H9 (cell line): ENCODE measurements at regions not wholly inside any gene's neighbourhood (a gene's known extent, or its start where the extent isn't known, plus 50 kb on each side); places are given as distances from the start of the nearest gene placed in this dataset.

ENCODE experiments used
- DNase-seq: peaks from one replicate; pipeline ENCODE4 v3.0.0-alpha.2; 2017
- H2AFZ ChIP-seq: one replicate; pipeline ENCODE4 v1.6.1; 2013; ENCODE audit warnings: mild to moderate bottlenecking, low read length, control low read depth, moderate library complexity
- H2AK5ac ChIP-seq: 2 replicates; pipeline ENCODE4 v1.6.1; 2013; ENCODE audit warnings: low read length, control low read depth, mixed read lengths; ENCODE audit not compliant: insufficient read length
- H2BK120ac ChIP-seq: one replicate; pipeline ENCODE4 v1.6.1; 2013; ENCODE audit warnings: low read depth, mild to moderate bottlenecking, low read length, control low read depth, inconsistent platforms; ENCODE audit not compliant: poor library complexity, severe bottlenecking
- H2BK12ac ChIP-seq: 2 replicates; pipeline ENCODE4 v1.6.1; 2013; ENCODE audit warnings: low read length, control low read depth, mixed read lengths, low read depth; ENCODE audit not compliant: insufficient read length
- H2BK15ac ChIP-seq: 2 replicates; pipeline ENCODE4 v1.6.1; 2013; ENCODE audit warnings: low read depth, low read length, control low read depth
- H2BK20ac ChIP-seq: one replicate; pipeline ENCODE4 v1.6.1; 2013; ENCODE audit warnings: low read depth, mild to moderate bottlenecking, low read length, control low read depth, inconsistent platforms; ENCODE audit not compliant: poor library complexity, severe bottlenecking
- H2BK5ac ChIP-seq: 2 replicates; pipeline ENCODE4 v1.6.1; 2013; ENCODE audit warnings: low read length, control low read depth, mixed read lengths; ENCODE audit not compliant: insufficient read length
- H3K14ac ChIP-seq: 2 replicates; pipeline ENCODE4 v1.6.1; 2013; ENCODE audit warnings: low read length, control low read depth; ENCODE audit not compliant: insufficient read depth
- H3K18ac ChIP-seq: 2 replicates; pipeline ENCODE4 v1.6.1; 2013; ENCODE audit warnings: low read depth, mild to moderate bottlenecking, mixed read lengths, low read length, control low read depth; ENCODE audit not compliant: insufficient read length
- H3K23ac ChIP-seq: 2 replicates; pipeline ENCODE4 v1.6.1; 2013; ENCODE audit warnings: low read length, control low read depth, mixed read lengths, low read depth; ENCODE audit not compliant: insufficient read length
- H3K23me2 ChIP-seq: 2 replicates; pipeline ENCODE4 v1.6.1; 2013; ENCODE audit warnings: low read depth, mild to moderate bottlenecking, mixed read lengths, low read length, control low read depth; ENCODE audit not compliant: insufficient read length, poor library complexity, severe bottlenecking
- H3K27ac ChIP-seq: 2 replicates; pipeline ENCODE4 v1.5.1; 2013; ENCODE audit warnings: low read length, control low read depth, mixed read lengths, low read depth; ENCODE audit not compliant: insufficient read length
- H3K27me3 ChIP-seq: 2 replicates; pipeline ENCODE4 v1.6.1; 2013; ENCODE audit warnings: low read length, control low read depth, inconsistent platforms; ENCODE audit not compliant: insufficient read depth
- H3K4ac ChIP-seq: 2 replicates; pipeline ENCODE4 v1.6.1; 2013; ENCODE audit warnings: low read depth, mild to moderate bottlenecking, control low read depth, inconsistent platforms, low read length, moderate library complexity
- H3K4me1 ChIP-seq: 2 replicates; pipeline ENCODE4 v1.6.1; 2013; ENCODE audit warnings: low read length, control low read depth, inconsistent platforms; ENCODE audit not compliant: insufficient read depth
- H3K4me2 ChIP-seq: 2 replicates; pipeline ENCODE4 v1.6.1; 2013; ENCODE audit warnings: low read length, control low read depth, mixed read lengths; ENCODE audit not compliant: insufficient read length, insufficient read depth
- H3K56ac ChIP-seq: 2 replicates; pipeline ENCODE4 v1.6.1; 2013; ENCODE audit warnings: low read depth, mild to moderate bottlenecking, mixed read lengths, low read length, control low read depth; ENCODE audit not compliant: insufficient read length
- H3K79me1 ChIP-seq: 2 replicates; pipeline ENCODE4 v1.6.1; 2013; ENCODE audit warnings: low read depth, mild to moderate bottlenecking, moderate library complexity, low read length, control low read depth, inconsistent platforms; ENCODE audit not compliant: insufficient read depth, poor library complexity, severe bottlenecking
- H3K79me2 ChIP-seq: 2 replicates; pipeline ENCODE4 v1.6.1; 2013; ENCODE audit warnings: low read length, control low read depth, inconsistent platforms; ENCODE audit not compliant: insufficient read depth
- H3K9ac ChIP-seq: 2 replicates; pipeline ENCODE4 v1.6.1; 2013; ENCODE audit warnings: low read length, control low read depth, mixed read lengths; ENCODE audit not compliant: insufficient read length; ENCODE audit errors: extremely low read depth
- H3K9me3 ChIP-seq: one replicate; pipeline ENCODE4 v1.6.1; 2013; ENCODE audit warnings: low read depth, low read length, inconsistent platforms; ENCODE audit not compliant: control insufficient read depth
- H3T11ph ChIP-seq: one replicate; pipeline ENCODE4 v1.6.1; 2013; ENCODE audit warnings: mild to moderate bottlenecking, low read length, control low read depth, inconsistent platforms
- H4K20me1 ChIP-seq: one replicate; pipeline ENCODE4 v1.6.1; 2013; ENCODE audit not compliant: control insufficient read depth, insufficient read length, insufficient read depth
- H4K5ac ChIP-seq: 2 replicates; pipeline ENCODE4 v1.6.1; 2013; ENCODE audit warnings: low read depth, mild to moderate bottlenecking, mixed read lengths, low read length, control low read depth; ENCODE audit not compliant: insufficient read length
- H4K8ac ChIP-seq: replicated peaks from 2 replicates; pipeline ENCODE4 v1.6.1; 2013; ENCODE audit warnings: low read length, control low read depth, mixed read lengths, low read depth; ENCODE audit not compliant: insufficient read length
- H4K91ac ChIP-seq: 2 replicates; pipeline ENCODE4 v1.6.1; 2013; ENCODE audit warnings: low read depth, mild to moderate bottlenecking, moderate library complexity, mixed read lengths, low read length, control low read depth; ENCODE audit not compliant: insufficient read length
- H3K27ac Mint-ChIP-seq, 3 experiments: 2 replicates in 2 of 3; 3 replicates in 1 of 3; pipeline ENCODE4 v1.8.0; 2020 to 2021; ENCODE audit warnings: mixed read lengths in 3 of 3, mild to moderate bottlenecking in 1 of 3, moderate library complexity in 1 of 3
- H3K27me3 Mint-ChIP-seq: 2 replicates; pipeline ENCODE4 v1.8.0; 2021; ENCODE audit warnings: low read depth, mild to moderate bottlenecking, moderate library complexity, mixed read lengths
- H3K36me3 Mint-ChIP-seq, 3 experiments: 2 replicates in 2 of 3; 3 replicates in 1 of 3; pipeline ENCODE4 v1.8.0; 2020 to 2021; ENCODE audit warnings: low read depth in 3 of 3, mixed read lengths in 3 of 3; ENCODE audit not compliant: insufficient read depth in 1 of 3
- H3K4me1 Mint-ChIP-seq, 2 experiments: 2 replicates each; pipeline ENCODE4 v1.8.0; 2020; ENCODE audit warnings: mixed read lengths in 2 of 2
- H3K4me3 Mint-ChIP-seq, 2 experiments: 2 replicates in 1 of 2; 3 replicates in 1 of 2; pipeline ENCODE4 v1.8.0; 2020 to 2021; ENCODE audit warnings: mild to moderate bottlenecking in 2 of 2, mixed read lengths in 2 of 2, moderate library complexity in 1 of 2
- H3K9me3 Mint-ChIP-seq, 2 experiments: 2 replicates in 1 of 2; 3 replicates in 1 of 2; pipeline ENCODE4 v1.8.0; 2020; ENCODE audit warnings: mild to moderate bottlenecking in 2 of 2, mixed read lengths in 2 of 2, moderate library complexity in 1 of 2
- WGBS: extraction: QIAGEN DNeasy Blood & Tissue Kit; methylation state at CpG from one replicate; pipeline ENCODE4 v1.1.7; 2013; ENCODE audit warnings: missing lambda C conversion rate, low lambda C conversion rate, mixed read lengths; ENCODE audit not compliant: insufficient read length; ENCODE audit errors: extremely low coverage; 5-methylcytosine and 5-hydroxymethylcytosine counted together
- TF ChIP-seq, protein P1 (sequence below): fragments of 200-600 bp; sonication (generic); conservative IDR thresholded peaks from 3 replicates; pipeline ENCODE4 v1.8.0; 2021; ENCODE audit warnings: antibody characterized with exemption, mild to moderate bottlenecking

DNA sequence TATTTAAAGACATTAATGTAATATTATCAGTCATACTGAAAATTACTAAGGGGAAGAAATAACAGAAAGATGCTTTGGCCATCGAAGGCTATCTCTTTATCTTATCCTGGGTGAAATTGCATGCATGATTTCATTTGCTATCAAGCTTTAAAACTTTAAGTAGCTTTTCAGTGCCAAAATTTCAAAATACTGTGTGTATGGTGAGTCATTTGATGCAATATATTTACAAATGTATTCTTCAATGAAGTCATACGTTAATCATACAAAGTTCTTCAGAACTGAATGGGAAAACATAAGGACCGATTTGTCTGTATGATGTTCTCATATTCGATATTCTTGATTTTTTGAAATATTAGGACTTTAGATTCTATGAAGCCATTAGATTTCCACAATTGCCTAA lies 1295.8 kb upstream of the AGA start:
- Histone ChIP-seq H3K27ac (no peak overlapping the region), H3K23ac (no peak overlapping the region), H3K4ac (no peak overlapping the region), H2BK120ac (no peak overlapping the region), H2BK15ac (no peak overlapping the region), H2BK5ac (no peak overlapping the region), H3K56ac (no peak overlapping the region), H2AFZ (no peak overlapping the region), H3K4me1 (no peaks in the 10 kb centered on the region), H3T11ph (no peak overlapping the region), H4K91ac (no peak overlapping the region), H3K9ac (no peak overlapping the region), H2AK5ac (no peak overlapping the region), H2BK12ac (no peak overlapping the region), H4K5ac (no peak overlapping the region), H3K79me1 (no peaks in the 10 kb centered on the region), H2BK20ac (no peak overlapping the region), H4K8ac (no peak overlapping the region), H3K14ac (no peak overlapping the region), H3K79me2 (no peaks in the 10 kb centered on the region), H3K9me3 (no peaks in the 10 kb centered on the region), H3K27me3 (no peaks in the 10 kb centered on the region), H3K18ac (no peak overlapping the region), H4K20me1 (no peaks in the 10 kb centered on the region), H3K23me2 (no peaks in the 10 kb centered on the region), H3K4me2 (no peak overlapping the region)
- H3K36me3 Mint-ChIP-seq = no peaks in the 10 kb centered on the region
- no peaks in the 10 kb centered on the region for H3K4me1 Mint-ChIP-seq
- no peak overlapping the region for H3K27ac Mint-ChIP-seq
- no peak overlapping the region for H3K4me3 Mint-ChIP-seq
- TF ChIP-seq, protein P1, sequence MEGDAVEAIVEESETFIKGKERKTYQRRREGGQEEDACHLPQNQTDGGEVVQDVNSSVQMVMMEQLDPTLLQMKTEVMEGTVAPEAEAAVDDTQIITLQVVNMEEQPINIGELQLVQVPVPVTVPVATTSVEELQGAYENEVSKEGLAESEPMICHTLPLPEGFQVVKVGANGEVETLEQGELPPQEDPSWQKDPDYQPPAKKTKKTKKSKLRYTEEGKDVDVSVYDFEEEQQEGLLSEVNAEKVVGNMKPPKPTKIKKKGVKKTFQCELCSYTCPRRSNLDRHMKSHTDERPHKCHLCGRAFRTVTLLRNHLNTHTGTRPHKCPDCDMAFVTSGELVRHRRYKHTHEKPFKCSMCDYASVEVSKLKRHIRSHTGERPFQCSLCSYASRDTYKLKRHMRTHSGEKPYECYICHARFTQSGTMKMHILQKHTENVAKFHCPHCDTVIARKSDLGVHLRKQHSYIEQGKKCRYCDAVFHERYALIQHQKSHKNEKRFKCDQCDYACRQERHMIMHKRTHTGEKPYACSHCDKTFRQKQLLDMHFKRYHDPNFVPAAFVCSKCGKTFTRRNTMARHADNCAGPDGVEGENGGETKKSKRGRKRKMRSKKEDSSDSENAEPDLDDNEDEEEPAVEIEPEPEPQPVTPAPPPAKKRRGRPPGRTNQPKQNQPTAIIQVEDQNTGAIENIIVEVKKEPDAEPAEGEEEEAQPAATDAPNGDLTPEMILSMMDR = no peak
- no CpG with 5 or more reads among the region's 4 CpGs for WGBS
- no peaks in the 10 kb centered on the region for H3K27me3 Mint-ChIP-seq
- H3K9me3 Mint-ChIP-seq = no peaks in the 10 kb centered on the region
- no peak for DNase-seq
